ENCODE measurements at regions not wholly inside any gene's neighbourhood (a gene's known extent, or its start where the extent isn't known, plus 50 kb on each side); places are given as distances from the start of the nearest gene placed in this dataset.

DNA sequence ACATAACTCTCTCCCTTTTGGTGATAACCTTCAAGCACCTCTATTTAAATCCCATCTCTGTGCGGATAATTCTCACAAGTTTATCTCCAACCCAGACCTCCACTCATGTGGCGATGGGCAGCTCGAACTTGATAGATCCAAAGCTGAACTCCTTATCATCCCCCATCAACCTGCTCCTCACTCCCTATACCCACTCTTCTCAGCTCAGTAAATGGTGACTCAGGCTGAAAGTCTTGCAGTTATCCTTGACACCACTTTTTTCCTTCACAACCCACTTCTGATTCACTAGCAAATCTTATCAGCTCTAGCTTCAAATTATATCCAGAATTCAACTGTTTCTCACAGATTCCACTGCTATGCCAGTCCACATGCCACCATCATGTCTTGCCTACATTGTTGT is 155.3 kb upstream of the STXBP5 start:
- Histone ChIP-seq H3K27me3 (ENCODE audit: control insufficient read depth, insufficient read depth) (no peaks in the 10 kb centered on the region), H3K4me3 (ENCODE audit: low read length) (no peak overlapping the region), H3K27ac (ENCODE audit: low read length) (no peak overlapping the region), H3K9me3 (ENCODE audit: control insufficient read depth, low read length) (no peaks in the 10 kb centered on the region), H3K4me1 (ENCODE audit: control insufficient read depth, insufficient read depth, low read length) (no peaks in the 10 kb centered on the region)
- WGBS, result 89% methylated on average over 3 of the region's 3 CpGs
- DNase-seq (no peak), ATAC-seq (no peak)
- intact Hi-C loops (cut with DNase I), result no loop called here

DNA sequence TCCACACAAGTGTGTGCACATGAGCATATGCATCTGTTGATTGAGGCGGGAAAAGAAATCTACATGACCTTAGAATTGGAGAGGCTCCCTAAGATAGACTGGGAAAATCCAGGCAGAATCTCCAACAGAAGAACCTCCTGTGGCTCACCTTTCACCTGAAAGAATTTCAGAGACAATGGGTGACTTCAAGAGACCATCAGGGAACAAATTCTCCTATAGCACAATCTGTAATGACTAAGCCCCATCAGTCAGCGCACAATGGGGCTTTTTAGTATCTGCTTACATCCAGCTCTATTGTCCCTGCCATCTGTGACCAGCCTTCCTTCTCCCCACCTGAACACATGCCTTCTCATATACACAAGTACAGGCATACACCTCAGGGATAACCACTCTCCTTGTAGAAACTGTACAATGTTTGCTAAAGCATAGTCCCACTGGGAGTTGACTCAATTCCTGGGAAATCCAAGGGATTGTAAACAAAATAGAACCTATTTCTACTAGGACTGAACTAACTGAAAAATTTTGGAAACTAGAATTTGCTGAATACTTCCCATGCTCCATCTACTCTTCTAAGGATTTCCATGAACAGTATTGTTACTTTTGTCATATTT is 150.8 kb upstream of the STXBP5 start:
- Histone ChIP-seq H3K4me1 (ENCODE audit: control insufficient read depth, insufficient read depth, low read length) (no peaks in the 10 kb centered on the region), H3K4me3 (ENCODE audit: low read length) (no peak overlapping the region), H3K27ac (ENCODE audit: low read length) (no peak overlapping the region), H3K9me3 (ENCODE audit: control insufficient read depth, low read length) (no peaks in the 10 kb centered on the region), H3K27me3 (ENCODE audit: control insufficient read depth, insufficient read depth) (no peaks in the 10 kb centered on the region)
- ATAC-seq (no peak), DNase-seq (no peak)
- intact Hi-C loops (cut with DNase I), result no loop called here
- WGBS, result 95% methylated on average over 2 of the region's 2 CpGs

DNA sequence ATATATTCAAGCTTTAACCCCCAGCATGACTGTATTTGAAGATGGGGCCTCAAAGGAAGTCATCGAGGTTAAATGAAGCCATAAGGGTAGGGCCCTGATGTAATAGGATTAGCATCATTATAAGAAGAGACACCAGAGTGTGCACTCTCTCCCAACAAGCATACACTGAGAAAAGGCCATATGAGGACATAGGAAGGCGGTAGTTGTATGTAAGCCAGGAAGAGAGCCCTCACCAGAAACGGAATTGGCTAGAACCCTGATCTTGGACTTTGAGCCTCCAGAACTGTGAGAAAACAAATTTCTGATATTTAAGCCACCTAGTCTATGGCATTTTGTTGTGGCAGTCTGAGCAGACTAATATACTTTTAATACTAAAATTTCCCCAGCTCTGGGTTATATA is 150.1 kb upstream of the STXBP5 start:
- Histone ChIP-seq H3K4me1 (ENCODE audit: control insufficient read depth, insufficient read depth, low read length) (no peaks in the 10 kb centered on the region), H3K27me3 (ENCODE audit: control insufficient read depth, insufficient read depth) (no peaks in the 10 kb centered on the region), H3K9me3 (ENCODE audit: control insufficient read depth, low read length) (no peaks in the 10 kb centered on the region), H3K4me3 (ENCODE audit: low read length) (no peak overlapping the region), H3K27ac (ENCODE audit: low read length) (no peak overlapping the region)
- intact Hi-C loops (cut with DNase I), result no loop called here
- DNase-seq, result no peak
- WGBS, result 80% methylated on average over 3 of the region's 3 CpGs
- ATAC-seq, result no peak

DNA sequence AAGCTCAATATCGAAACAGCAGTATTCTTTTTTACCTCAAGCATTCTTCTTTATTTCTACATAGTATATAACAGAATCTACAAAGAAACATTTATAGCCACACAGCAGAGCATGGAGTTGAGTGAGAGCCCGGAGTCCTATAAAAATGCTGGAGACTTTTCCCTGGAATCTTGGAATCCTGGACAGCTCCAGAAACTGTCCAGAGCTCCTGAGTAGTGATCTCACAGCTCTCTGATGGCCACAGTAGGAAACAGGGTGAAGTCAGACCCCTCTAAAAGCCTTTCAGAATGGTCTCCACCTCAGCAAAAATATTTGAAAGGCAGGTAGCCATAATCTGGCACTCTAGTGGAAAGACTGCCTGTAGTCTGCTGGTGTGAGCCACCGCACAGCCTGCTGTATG is 149.3 kb upstream of the STXBP5 start:
- 84% methylated on average over 3 of the region's 3 CpGs for WGBS
- ATAC-seq (no peak), DNase-seq (no peak)
- no peaks in the 10 kb centered on the region for H3K9me3 ChIP-seq (ENCODE audit: control insufficient read depth, low read length)
- H3K4me3 ChIP-seq (ENCODE audit: low read length), result no peak overlapping the region
- H3K27me3 ChIP-seq (ENCODE audit: control insufficient read depth, insufficient read depth), result no peaks in the 10 kb centered on the region
- intact Hi-C loops (cut with DNase I), result no loop called here
- H3K27ac ChIP-seq (ENCODE audit: low read length), result no peak overlapping the region
- H3K4me1 ChIP-seq (ENCODE audit: control insufficient read depth, insufficient read depth, low read length), result no peaks in the 10 kb centered on the region

DNA sequence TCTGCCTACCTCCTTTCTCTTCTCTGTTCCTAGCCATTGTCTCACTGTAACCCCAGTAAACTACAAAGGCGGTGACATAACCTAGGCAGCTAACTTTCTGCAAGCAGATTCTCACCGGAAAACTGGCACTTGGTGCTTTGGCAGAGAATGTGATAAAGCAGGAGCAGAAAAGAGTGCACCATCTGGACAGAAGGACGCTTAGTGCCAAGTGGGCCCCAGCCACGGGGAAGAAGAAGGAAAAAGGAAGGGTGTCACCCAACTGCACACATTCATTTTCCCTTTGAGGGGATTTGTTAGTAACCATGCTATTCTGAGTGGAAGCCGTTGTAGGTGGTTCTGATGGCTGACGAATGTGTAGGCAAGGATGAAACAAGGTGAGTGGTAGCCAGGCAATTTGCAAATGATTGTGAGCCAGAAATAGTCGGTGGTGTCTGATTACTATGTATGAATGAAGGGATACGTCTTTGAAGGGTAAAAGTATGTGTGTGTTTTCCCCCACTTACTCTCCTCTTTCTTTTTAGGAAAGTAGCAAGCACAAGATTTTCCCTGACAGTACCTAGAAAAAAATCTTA is 148.3 kb upstream of the STXBP5 start:
- intact Hi-C loops (cut with DNase I), result no loop called here
- H3K4me1 ChIP-seq (ENCODE audit: control insufficient read depth, insufficient read depth, low read length), result no peaks in the 10 kb centered on the region
- no peaks in the 10 kb centered on the region for H3K9me3 ChIP-seq (ENCODE audit: control insufficient read depth, low read length)
- H3K27ac ChIP-seq (ENCODE audit: low read length), result no peak overlapping the region
- H3K27me3 ChIP-seq (ENCODE audit: control insufficient read depth, insufficient read depth), result no peaks in the 10 kb centered on the region
- DNase-seq (no peak), ATAC-seq (no peak)
- 69% methylated on average over 8 of the region's 8 CpGs for WGBS
- H3K4me3 ChIP-seq (ENCODE audit: low read length), result no peak overlapping the region

DNA sequence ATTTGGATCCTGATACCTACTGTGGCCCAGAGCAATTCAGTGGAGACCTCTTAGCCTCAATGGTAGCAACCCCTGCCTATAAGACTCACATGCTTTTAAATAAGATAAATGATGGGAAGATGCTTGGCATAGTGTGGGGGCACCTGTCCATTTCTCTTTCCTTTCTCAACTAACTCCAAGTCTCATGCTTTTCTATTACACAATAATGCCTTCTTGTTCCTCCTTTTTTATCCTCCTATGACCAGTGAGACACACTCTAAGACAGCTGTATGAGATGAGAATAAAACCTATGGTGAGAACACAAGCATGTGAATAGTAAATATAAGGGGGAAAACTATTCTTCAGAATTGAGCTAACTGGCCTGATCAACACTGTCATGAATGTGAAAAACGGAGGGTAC is 147.0 kb upstream of the STXBP5 start:
- ATAC-seq, result no peak

DNA sequence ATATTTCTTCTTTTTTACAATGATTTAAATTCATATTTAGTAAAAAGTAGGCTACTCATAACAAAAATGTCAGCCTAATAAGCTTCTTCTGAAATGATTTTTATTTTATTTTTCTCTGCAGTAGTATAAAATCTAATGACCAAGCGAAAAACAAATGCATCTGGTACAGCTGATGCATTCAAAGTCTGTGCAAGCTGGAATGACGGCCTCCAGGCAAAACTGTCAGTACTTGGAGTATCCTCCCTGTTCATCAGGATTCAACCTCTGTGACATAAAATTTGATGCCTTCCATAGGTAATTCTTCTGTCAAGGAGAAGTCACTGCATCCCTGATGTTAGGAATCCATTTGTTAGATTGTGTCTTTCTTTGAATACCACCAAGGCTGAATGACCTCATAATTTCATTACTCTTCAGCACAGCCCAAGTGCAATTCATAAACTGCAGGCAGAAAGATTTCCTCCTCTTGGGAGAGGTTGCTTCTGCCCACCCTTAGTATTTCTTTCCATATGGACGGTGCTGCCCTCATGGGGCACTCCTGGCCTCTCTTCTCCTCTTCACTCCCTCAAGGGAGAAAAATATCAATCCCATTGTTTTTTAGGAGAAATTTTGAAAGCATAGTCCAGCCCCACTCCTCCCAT is 146.4 kb upstream of the STXBP5 start:
- ATAC-seq (no peak), DNase-seq (no peak)
- Histone ChIP-seq H3K27me3 (ENCODE audit: control insufficient read depth, insufficient read depth) (no peaks in the 10 kb centered on the region), H3K9me3 (ENCODE audit: control insufficient read depth, low read length) (no peaks in the 10 kb centered on the region), H3K27ac (ENCODE audit: low read length) (no peak overlapping the region), H3K4me3 (ENCODE audit: low read length) (no peak overlapping the region), H3K4me1 (ENCODE audit: control insufficient read depth, insufficient read depth, low read length) (no peaks in the 10 kb centered on the region)
- 85% methylated on average over 3 of the region's 3 CpGs for WGBS
- intact Hi-C loops (cut with DNase I), result no loop called here

More for the DNA sequence above, 147.0 kb upstream of the STXBP5 start:
- Histone ChIP-seq H3K9me3 (ENCODE audit: control insufficient read depth, low read length) (no peaks in the 10 kb centered on the region), H3K4me3 (ENCODE audit: low read length) (no peak overlapping the region), H3K4me1 (ENCODE audit: control insufficient read depth, insufficient read depth, low read length) (no peaks in the 10 kb centered on the region), H3K27me3 (ENCODE audit: control insufficient read depth, insufficient read depth) (no peaks in the 10 kb centered on the region), H3K27ac (ENCODE audit: low read length) (no peak overlapping the region)
- DNase-seq, result no peak
- WGBS, result 54% methylated on average over 1 of the region's 1 CpG
- intact Hi-C loops (cut with DNase I), result no loop called here

DNA sequence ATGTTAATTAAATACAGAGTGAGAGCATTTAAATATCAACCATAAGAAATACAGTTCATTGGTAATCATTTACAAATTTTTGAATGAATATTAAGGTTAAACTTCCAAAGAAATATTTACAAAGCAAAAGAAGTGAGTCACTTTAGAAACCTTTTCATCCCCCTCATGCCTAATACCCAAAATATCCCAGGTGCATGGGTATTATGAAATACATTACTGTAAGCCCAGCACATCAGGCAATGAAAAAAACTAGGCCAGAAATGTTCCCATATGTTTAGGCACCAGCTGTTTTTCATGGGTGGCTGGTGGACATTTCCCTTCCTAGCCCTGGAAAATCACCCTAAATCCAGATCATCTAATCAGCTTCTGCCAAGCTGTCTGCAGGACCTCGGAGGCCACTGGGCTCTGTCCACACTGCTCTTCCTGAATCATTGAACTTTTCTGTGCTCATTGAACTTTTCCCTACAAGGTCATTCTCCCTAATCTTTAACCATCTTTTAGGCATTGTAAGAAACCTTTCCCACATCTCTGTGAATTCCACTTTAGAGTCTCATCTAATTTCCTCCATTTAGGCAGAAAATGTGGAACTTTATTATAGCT is 145.3 kb upstream of the STXBP5 start:
- no peaks in the 10 kb centered on the region for H3K9me3 ChIP-seq (ENCODE audit: control insufficient read depth, low read length)
- intact Hi-C loops (cut with DNase I), result no loop called here
- H3K27me3 ChIP-seq (ENCODE audit: control insufficient read depth, insufficient read depth), result no peaks in the 10 kb centered on the region
- ATAC-seq (no peak), DNase-seq (no peak)
- H3K4me1 ChIP-seq (ENCODE audit: control insufficient read depth, insufficient read depth, low read length), result no peaks in the 10 kb centered on the region
- WGBS, result 28% methylated on average over 1 of the region's 1 CpG
- H3K27ac ChIP-seq (ENCODE audit: low read length), result no peak overlapping the region
- no peak overlapping the region for H3K4me3 ChIP-seq (ENCODE audit: low read length)

DNA sequence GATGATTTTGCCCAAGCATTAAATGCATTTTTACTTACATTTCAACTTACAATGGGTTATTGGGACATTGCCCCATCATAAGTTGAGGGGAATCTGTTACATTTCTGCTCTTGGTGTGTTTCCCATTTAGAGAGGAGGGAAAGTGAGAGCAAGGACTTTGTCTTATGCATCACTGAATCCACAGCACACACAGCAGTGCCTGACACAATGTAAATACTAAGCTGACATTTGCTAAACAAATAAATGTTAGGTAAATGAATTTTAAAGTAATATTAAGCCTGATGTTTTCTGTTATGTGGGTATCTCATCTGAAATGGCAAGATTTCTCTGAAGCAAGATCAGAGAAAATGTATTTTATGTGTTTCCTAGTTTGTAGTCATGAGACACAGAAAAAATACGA is 143.6 kb upstream of the STXBP5 start:
- intact Hi-C loops (cut with DNase I), result no loop called here
- Histone ChIP-seq H3K4me3 (ENCODE audit: low read length) (no peak overlapping the region), H3K4me1 (ENCODE audit: control insufficient read depth, insufficient read depth, low read length) (no peaks in the 10 kb centered on the region), H3K27ac (ENCODE audit: low read length) (no peak overlapping the region), H3K9me3 (ENCODE audit: control insufficient read depth, low read length) (no peaks in the 10 kb centered on the region), H3K27me3 (ENCODE audit: control insufficient read depth, insufficient read depth) (no peaks in the 10 kb centered on the region)
- DNase-seq (no peak), ATAC-seq (no peak)
- 74% methylated on average over 1 of the region's 1 CpG for WGBS

DNA sequence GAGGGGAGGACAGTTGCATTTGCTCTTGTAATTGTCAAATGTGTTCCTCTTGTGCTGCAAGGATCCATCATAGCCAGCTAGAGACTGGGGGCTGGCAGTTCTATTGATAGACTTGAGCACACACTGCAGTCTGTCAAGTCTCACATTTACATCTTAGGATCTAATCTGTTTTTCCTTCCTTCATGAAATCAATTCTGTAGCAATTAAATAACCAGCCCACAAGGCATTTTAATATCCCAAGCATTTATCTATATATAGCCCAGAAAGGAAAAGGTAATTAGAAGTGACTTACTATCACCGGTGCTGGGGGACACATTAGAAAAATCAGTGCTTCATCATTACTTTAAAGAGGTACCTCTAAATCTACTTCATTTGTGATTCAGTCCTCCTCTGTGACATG is 143.0 kb upstream of the STXBP5 start:
- no peak overlapping the region for H3K4me3 ChIP-seq (ENCODE audit: low read length)
- ATAC-seq, result no peak
- no peaks in the 10 kb centered on the region for H3K4me1 ChIP-seq (ENCODE audit: control insufficient read depth, insufficient read depth, low read length)
- no peak overlapping the region for H3K27ac ChIP-seq (ENCODE audit: low read length)
- 75% methylated on average over 1 of the region's 1 CpG for WGBS
- no peaks in the 10 kb centered on the region for H3K9me3 ChIP-seq (ENCODE audit: control insufficient read depth, low read length)
- H3K27me3 ChIP-seq (ENCODE audit: control insufficient read depth, insufficient read depth), result no peaks in the 10 kb centered on the region
- no peak for DNase-seq
- intact Hi-C loops (cut with DNase I), result no loop called here

DNA sequence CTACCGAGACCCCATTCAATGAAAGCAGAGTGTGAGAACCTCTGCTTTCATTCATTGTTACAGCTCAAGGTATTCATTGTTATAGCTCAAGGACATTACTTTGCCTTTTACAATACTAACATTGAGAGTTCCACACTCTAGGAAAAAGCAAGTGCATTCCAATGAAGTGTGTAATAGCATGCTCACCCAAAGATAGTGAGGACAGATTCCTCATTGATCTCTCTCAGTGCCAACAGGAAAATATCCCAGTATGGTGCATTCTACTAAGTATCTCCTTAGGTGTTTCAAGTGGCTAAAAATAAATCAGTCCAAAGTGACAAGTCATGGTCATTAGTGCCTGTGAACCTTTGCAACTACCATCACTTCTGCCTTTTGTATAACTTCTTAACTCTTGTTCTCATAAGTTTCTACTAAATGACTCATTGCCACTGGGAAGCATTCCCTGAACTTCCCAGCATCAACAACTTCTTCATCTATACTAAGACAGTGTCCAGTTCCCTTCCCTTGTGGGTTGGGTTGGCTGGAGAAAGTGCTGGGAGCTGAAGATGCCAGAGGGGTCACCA is 140.7 kb upstream of the STXBP5 start:
- peak in 1 of 3 donors; percentile 13 for DNase-seq
- Histone ChIP-seq H3K27ac (ENCODE audit: low read length) (no peak overlapping the region), H3K27me3 (ENCODE audit: control insufficient read depth, insufficient read depth) (no peaks in the 10 kb centered on the region), H3K4me3 (ENCODE audit: low read length) (no peak overlapping the region), H3K4me1 (ENCODE audit: control insufficient read depth, insufficient read depth, low read length) (no peaks in the 10 kb centered on the region), H3K9me3 (ENCODE audit: control insufficient read depth, low read length) (no peaks in the 10 kb centered on the region)
- ATAC-seq, result peak; percentile 38 to 48
- 94% methylated on average over 1 of the region's 1 CpG for WGBS
- intact Hi-C loops (cut with DNase I), result no loop called here

Data from right cardiac atrium (tissue), 5 donors.